ENCODE measurements at regions not wholly inside any gene's neighbourhood (a gene's known extent, or its start where the extent isn't known, plus 50 kb on each side); places are given as distances from the start of the nearest gene placed in this dataset.

- no peak for TF ChIP-seq MYBL2 (CRISPR knock-in tag; IDR thresholded peaks at IDR 0.05)
- no peak for TF ChIP-seq PRRX2 (CRISPR knock-in tag; IDR thresholded peaks at IDR 0.05)
- TF ChIP-seq, protein P1, sequence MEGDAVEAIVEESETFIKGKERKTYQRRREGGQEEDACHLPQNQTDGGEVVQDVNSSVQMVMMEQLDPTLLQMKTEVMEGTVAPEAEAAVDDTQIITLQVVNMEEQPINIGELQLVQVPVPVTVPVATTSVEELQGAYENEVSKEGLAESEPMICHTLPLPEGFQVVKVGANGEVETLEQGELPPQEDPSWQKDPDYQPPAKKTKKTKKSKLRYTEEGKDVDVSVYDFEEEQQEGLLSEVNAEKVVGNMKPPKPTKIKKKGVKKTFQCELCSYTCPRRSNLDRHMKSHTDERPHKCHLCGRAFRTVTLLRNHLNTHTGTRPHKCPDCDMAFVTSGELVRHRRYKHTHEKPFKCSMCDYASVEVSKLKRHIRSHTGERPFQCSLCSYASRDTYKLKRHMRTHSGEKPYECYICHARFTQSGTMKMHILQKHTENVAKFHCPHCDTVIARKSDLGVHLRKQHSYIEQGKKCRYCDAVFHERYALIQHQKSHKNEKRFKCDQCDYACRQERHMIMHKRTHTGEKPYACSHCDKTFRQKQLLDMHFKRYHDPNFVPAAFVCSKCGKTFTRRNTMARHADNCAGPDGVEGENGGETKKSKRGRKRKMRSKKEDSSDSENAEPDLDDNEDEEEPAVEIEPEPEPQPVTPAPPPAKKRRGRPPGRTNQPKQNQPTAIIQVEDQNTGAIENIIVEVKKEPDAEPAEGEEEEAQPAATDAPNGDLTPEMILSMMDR (IDR thresholded peaks at IDR 0.05) = no peak
- TF ChIP-seq CBFB (CRISPR knock-in tag; IDR thresholded peaks at IDR 0.05; ENCODE audit: low read depth) = no peak
- TF ChIP-seq ETV6 (CRISPR knock-in tag; IDR thresholded peaks at IDR 0.05) = no peak
- TF ChIP-seq CREB1 (CRISPR knock-in tag; IDR thresholded peaks at IDR 0.05) = no peak
- TF ChIP-seq, protein P2, sequence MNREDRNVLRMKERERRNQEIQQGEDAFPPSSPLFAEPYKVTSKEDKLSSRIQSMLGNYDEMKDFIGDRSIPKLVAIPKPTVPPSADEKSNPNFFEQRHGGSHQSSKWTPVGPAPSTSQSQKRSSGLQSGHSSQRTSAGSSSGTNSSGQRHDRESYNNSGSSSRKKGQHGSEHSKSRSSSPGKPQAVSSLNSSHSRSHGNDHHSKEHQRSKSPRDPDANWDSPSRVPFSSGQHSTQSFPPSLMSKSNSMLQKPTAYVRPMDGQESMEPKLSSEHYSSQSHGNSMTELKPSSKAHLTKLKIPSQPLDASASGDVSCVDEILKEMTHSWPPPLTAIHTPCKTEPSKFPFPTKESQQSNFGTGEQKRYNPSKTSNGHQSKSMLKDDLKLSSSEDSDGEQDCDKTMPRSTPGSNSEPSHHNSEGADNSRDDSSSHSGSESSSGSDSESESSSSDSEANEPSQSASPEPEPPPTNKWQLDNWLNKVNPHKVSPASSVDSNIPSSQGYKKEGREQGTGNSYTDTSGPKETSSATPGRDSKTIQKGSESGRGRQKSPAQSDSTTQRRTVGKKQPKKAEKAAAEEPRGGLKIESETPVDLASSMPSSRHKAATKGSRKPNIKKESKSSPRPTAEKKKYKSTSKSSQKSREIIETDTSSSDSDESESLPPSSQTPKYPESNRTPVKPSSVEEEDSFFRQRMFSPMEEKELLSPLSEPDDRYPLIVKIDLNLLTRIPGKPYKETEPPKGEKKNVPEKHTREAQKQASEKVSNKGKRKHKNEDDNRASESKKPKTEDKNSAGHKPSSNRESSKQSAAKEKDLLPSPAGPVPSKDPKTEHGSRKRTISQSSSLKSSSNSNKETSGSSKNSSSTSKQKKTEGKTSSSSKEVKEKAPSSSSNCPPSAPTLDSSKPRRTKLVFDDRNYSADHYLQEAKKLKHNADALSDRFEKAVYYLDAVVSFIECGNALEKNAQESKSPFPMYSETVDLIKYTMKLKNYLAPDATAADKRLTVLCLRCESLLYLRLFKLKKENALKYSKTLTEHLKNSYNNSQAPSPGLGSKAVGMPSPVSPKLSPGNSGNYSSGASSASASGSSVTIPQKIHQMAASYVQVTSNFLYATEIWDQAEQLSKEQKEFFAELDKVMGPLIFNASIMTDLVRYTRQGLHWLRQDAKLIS (CRISPR knock-in tag; IDR thresholded peaks at IDR 0.05; ENCODE audit: borderline replicate concordance) = no peak
- no peak for TF ChIP-seq CREM (CRISPR knock-in tag; IDR thresholded peaks at IDR 0.05)
- no peak for TF ChIP-seq NFATC4 (CRISPR knock-in tag; IDR thresholded peaks at IDR 0.05)
- TF ChIP-seq, protein P3, sequence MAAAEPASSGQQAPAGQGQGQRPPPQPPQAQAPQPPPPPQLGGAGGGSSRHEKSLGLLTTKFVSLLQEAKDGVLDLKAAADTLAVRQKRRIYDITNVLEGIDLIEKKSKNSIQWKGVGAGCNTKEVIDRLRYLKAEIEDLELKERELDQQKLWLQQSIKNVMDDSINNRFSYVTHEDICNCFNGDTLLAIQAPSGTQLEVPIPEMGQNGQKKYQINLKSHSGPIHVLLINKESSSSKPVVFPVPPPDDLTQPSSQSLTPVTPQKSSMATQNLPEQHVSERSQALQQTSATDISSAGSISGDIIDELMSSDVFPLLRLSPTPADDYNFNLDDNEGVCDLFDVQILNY (CRISPR knock-in tag; IDR thresholded peaks at IDR 0.05) = no peak
- no peak for TF ChIP-seq TCF7 (CRISPR knock-in tag; IDR thresholded peaks at IDR 0.05; ENCODE audit: low read depth)
These were observed 356.4 kb upstream of the PRICKLE1 start for GRCh38 chr12:42945927-42946326.

Data from WTC11 (cell line).